A204.1 (cell line): ENCODE measurements at regions not wholly inside any gene's neighbourhood (a gene's known extent, or its start where the extent isn't known, plus 50 kb on each side); places are given as distances from the start of the nearest gene placed in this dataset.
"Not testable (repeated sequence)": the region's sequence is repeated elsewhere in the genome, so short reads cannot be mapped to it uniquely, and the experiment has no call there.

ENCODE experiments used
- FAIRE-seq: peaks from 2 replicates; lab custom pipeline; 2012; peaks lifted over from hg19 to GRCh38; lab: Jason Lieb, UNC

GRCh38 chr10:7108141-7108540 is 302.7 kb downstream of the SFMBT2 start:
- no peak for FAIRE-seq

GRCh38 chr10:7107285-7107684 is 303.5 kb downstream of the SFMBT2 start:
- no peak for FAIRE-seq

GRCh38 chr10:7104379-7104778 is 306.5 kb downstream of the SFMBT2 start:
- not testable (repeated sequence) for FAIRE-seq

GRCh38 chr10:7102557-7103349 is 308.1 kb downstream of the SFMBT2 start:
- FAIRE-seq, result no peak

- FAIRE-seq, result no peak
Observed at GRCh38 chr10:7102084-7102483, 308.8 kb downstream of the SFMBT2 start.

- no peak for FAIRE-seq
Observed at GRCh38 chr10:7101451-7101850, 309.4 kb downstream of the SFMBT2 start.

GRCh38 chr10:7100032-7100702 is 310.7 kb downstream of the SFMBT2 start:
- FAIRE-seq, result no peak

GRCh38 chr10:7098160-7098762 is 312.6 kb downstream of the SFMBT2 start:
- FAIRE-seq, result no peak

GRCh38 chr10:7094781-7095180 is 316.1 kb downstream of the SFMBT2 start:
- FAIRE-seq, result no peak

GRCh38 chr10:7093368-7093767 is 317.5 kb downstream of the SFMBT2 start:
- no peak for FAIRE-seq

GRCh38 chr10:7092603-7093002 is 318.2 kb downstream of the SFMBT2 start:
- no peak for FAIRE-seq

GRCh38 chr10:7090529-7090928 is 320.3 kb downstream of the SFMBT2 start:
- no peak for FAIRE-seq

- no peak for FAIRE-seq
Observed at GRCh38 chr10:7085913-7086589, 324.8 kb downstream of the SFMBT2 start.

GRCh38 chr10:7085147-7085912 is 325.5 kb downstream of the SFMBT2 start:
- FAIRE-seq, result no peak

- no peak for FAIRE-seq
Observed at GRCh38 chr10:7084280-7085005, 326.4 kb downstream of the SFMBT2 start.

- no peak for FAIRE-seq
Observed at GRCh38 chr10:7082967-7083366, 327.9 kb downstream of the SFMBT2 start.

GRCh38 chr10:7077880-7078279 is 333.0 kb downstream of the SFMBT2 start:
- no peak for FAIRE-seq

GRCh38 chr10:7075851-7076250 is 335.0 kb downstream of the SFMBT2 start:
- FAIRE-seq, result no peak

- no peak for FAIRE-seq
Observed at GRCh38 chr10:7075110-7075509, 335.7 kb downstream of the SFMBT2 start.

GRCh38 chr10:7071421-7071820 is 339.4 kb downstream of the SFMBT2 start:
- no peak for FAIRE-seq

GRCh38 chr10:7070950-7071349 is 339.9 kb downstream of the SFMBT2 start:
- no peak for FAIRE-seq
